ENCODE measurements at regions not wholly inside any gene's neighbourhood (a gene's known extent, or its start where the extent isn't known, plus 50 kb on each side); places are given as distances from the start of the nearest gene placed in this dataset.

DNA sequence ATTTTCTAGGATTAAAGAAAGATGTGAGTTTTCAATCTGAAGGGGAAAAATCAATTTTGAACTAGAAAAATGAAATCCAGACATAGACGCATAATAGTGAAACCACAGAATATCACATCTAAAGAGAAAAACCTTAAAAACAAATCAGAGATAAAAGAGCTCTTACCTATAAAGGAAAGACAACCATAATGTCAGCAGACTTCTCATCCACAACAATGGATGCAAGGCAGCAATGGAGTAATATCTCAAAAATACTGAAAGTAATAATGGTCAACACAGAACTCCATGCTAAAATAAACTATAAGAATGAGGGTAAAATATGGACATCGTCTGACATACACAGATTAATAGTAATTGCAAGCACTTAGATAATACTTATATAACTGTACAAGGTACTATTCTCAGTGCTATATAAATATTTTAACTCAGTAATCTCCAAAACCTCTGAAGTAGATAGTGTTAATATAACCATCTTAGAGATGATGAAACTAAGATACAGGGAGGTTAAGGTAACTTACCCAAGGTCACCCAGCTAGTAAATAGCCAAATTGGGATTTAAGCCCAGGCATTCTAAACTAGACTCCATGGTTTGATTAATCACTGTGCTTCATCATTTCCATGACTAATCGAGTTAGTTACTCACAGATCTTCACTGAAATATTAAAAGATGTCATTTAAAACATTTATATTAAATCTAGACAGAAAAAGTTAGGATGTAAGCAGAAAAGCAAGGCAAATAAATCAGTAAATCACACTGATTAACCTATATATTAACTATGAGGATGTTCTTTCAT lies 89.4 kb upstream of the SPTBN1 start:
- no peak for TF ChIP-seq CTCF (IDR thresholded peaks at IDR 0.05)
- no peak for TF ChIP-seq EZH2 (IDR thresholded peaks at IDR 0.05; ENCODE audit: borderline replicate concordance, insufficient read depth, low read depth, low read length, poor library complexity, severe bottlenecking)
